GM06990 (cell line): ENCODE measurements at regions not wholly inside any gene's neighbourhood (a gene's known extent, or its start where the extent isn't known, plus 50 kb on each side); places are given as distances from the start of the nearest gene placed in this dataset.

Source experiments
- DNase-seq: peaks from one replicate; pipeline ENCODE4 v3.0.0-alpha.2; 2011; ENCODE audit not compliant: insufficient read length; ENCODE audit errors: extremely low read depth
- H3K27me3 ChIP-seq: replicated peaks from 2 replicates; pipeline ENCODE4 v1.6.0; 2011; ENCODE audit warnings: low read length; ENCODE audit not compliant: control insufficient read depth, insufficient read depth
- H3K36me3 ChIP-seq: 2 replicates; pipeline ENCODE4 v1.5.1; 2011; ENCODE audit warnings: low read length; ENCODE audit not compliant: control insufficient read depth, insufficient read depth
- H3K4me3 ChIP-seq: replicated peaks from 2 replicates; pipeline ENCODE4 v1.5.1; 2011; ENCODE audit warnings: low read depth, mild to moderate bottlenecking, control low read depth, low read length
- TF ChIP-seq, protein P1 (sequence below): IDR thresholded peaks from 2 replicates; pipeline ENCODE4 v1.5.1; 2011; ENCODE audit warnings: low read length, control low read depth, mild to moderate bottlenecking, inconsistent platforms; ENCODE audit not compliant: insufficient read depth, poor library complexity, severe bottlenecking

DNA sequence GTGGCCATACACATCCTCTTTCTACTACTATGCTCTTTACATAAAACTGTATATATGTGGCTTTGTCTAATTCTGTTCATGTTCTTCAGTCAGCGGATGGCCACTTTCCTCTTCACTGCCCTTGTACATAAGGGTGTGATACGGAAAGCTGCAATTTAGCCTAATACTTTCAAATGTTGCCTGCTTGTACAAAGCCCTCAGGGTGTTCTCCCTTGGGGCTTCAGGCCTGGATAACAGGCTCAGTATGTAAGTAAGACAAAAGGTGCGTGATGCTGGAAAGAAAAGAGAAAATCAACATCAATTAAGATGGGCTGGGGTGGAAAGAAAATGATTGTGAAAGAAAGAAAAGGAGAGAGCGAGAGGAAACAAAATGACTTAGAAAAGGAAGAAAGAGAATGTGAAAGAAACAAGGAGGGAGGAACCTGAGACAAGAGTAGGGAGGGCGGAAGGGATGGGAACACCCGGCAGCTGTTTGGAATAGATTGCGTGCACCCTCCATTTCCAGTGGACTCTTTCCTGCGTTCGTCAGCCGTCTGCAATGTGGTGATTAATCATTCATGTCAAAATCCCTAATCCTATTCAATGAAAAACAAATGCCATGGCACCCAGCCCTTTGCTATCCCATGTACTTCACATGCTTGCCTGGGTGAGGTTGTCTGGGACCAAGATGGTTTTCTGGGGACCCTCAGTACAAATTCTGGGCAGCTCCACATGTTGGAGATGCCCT lies 553.6 kb downstream of the NUF2 start:
- no peak for DNase-seq
- no peaks in the 10 kb centered on the region for H3K36me3 ChIP-seq
- H3K27me3 ChIP-seq = no peaks in the 10 kb centered on the region
- TF ChIP-seq, protein P1, sequence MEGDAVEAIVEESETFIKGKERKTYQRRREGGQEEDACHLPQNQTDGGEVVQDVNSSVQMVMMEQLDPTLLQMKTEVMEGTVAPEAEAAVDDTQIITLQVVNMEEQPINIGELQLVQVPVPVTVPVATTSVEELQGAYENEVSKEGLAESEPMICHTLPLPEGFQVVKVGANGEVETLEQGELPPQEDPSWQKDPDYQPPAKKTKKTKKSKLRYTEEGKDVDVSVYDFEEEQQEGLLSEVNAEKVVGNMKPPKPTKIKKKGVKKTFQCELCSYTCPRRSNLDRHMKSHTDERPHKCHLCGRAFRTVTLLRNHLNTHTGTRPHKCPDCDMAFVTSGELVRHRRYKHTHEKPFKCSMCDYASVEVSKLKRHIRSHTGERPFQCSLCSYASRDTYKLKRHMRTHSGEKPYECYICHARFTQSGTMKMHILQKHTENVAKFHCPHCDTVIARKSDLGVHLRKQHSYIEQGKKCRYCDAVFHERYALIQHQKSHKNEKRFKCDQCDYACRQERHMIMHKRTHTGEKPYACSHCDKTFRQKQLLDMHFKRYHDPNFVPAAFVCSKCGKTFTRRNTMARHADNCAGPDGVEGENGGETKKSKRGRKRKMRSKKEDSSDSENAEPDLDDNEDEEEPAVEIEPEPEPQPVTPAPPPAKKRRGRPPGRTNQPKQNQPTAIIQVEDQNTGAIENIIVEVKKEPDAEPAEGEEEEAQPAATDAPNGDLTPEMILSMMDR = no peak
- H3K4me3 ChIP-seq = no peak overlapping the region

DNA sequence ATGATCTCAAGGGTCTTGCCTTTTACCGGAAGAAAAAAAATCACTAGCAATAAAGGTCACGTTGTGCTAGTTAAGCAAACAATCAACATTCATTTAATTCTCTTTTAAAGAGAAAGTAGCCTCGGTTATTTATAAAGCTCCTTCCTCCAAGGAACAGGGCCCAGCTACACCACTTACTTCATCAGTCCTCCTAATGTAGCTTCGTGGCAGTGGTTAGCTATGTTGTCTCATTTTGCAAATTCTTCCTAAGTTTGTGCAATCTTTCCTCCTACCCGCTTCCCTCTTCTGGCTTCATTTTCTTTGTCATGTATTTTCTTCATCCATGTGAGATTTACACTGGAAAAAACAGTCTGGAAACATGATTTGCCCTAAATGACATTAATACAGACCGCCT lies 554.2 kb downstream of the NUF2 start:
- DNase-seq = no peak

DNA sequence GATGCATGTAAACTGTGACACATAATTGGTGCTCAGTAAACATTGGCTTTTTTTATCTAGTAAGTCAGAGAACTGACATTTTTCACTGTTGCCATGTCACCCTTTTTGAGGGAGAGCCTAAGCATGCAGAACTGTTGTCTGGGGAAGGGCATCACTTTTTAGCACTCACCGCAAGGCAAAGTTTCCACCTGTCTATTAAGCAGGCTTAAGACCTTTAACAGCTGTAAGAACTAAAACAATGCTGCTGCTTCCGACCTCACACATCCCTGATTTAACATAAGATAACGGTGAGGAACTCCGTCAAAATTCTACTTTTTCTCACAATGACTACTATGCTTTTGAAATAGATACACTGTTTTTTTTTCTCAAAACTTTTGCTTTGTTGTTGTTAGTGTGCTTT lies 554.8 kb downstream of the NUF2 start:
- H3K4me3 ChIP-seq = no peak overlapping the region
- TF ChIP-seq, protein P1 = no peak
- no peak for DNase-seq
- H3K27me3 ChIP-seq = no peaks in the 10 kb centered on the region
- H3K36me3 ChIP-seq = no peaks in the 10 kb centered on the region

More for the DNA sequence above, 554.2 kb downstream of the NUF2 start:
- H3K27me3 ChIP-seq = no peaks in the 10 kb centered on the region
- TF ChIP-seq, protein P1 = no peak
- H3K36me3 ChIP-seq = no peaks in the 10 kb centered on the region
- H3K4me3 ChIP-seq = no peak overlapping the region

DNA sequence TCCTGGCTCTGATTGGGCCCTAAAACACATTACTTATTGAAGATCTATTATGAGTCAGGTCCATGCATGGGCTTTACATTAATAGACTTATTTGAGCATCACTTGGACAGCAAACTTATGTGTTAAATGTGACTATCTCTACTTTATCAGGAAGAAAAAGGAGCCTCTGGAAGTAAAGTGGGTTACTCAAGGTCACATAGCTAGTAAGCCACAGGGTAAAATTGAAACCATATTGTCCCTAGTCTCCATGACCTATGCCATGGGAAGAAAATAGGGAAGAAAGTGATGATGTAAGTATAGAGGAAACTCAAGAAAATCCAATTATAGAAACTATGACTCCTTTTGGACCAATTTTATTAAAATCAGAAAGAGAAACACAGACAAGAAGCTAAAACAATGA lies 555.3 kb downstream of the NUF2 start:
- no peak for DNase-seq
- no peaks in the 10 kb centered on the region for H3K36me3 ChIP-seq

DNA sequence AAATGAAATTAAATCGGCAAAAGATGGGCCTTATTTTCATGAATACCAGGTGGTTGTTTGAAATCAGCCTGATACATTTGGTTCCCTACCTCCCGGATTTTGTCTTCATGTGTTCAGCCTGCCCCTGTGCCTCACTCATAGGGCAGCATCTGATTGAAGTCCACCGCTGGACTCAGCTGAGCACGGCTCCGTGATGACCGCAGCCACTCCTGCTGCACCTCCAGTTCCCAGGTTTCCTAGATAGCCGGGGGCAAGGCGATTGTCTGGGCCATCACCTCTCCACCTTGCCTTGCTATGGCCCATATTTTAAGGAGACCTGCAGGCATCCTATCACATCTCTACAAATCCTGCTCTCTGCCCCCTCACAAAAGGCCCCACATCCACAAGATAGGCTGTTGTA lies 563.8 kb downstream of the NUF2 start:
- TF ChIP-seq, protein P1 = no peak
- no peaks in the 10 kb centered on the region for H3K36me3 ChIP-seq
- DNase-seq = no peak
- H3K4me3 ChIP-seq = no peak overlapping the region
- no peaks in the 10 kb centered on the region for H3K27me3 ChIP-seq

More for the DNA sequence above, 555.3 kb downstream of the NUF2 start:
- Histone ChIP-seq H3K27me3 (no peaks in the 10 kb centered on the region), H3K4me3 (no peak overlapping the region)
- TF ChIP-seq, protein P1 = no peak
